Left lobe of liver (tissue), 2 donors: ENCODE measurements at regions not wholly inside any gene's neighbourhood (a gene's known extent, or its start where the extent isn't known, plus 50 kb on each side); places are given as distances from the start of the nearest gene placed in this dataset.
"Not testable (repeated sequence)": the region's sequence is repeated elsewhere in the genome, so short reads cannot be mapped to it uniquely, and the experiment has no call there.

Experiments used
- ATAC-seq: fragments of 200-7000 bp; cut with Tn5 transposase; one replicate; pipeline ENCODE4 v1.9.1; 2020; ENCODE audit warnings: mild to moderate bottlenecking, moderate library complexity
- DNase-seq: peaks from one replicate; pipeline ENCODE4 v3.0.0-alpha.2; 2020; ENCODE audit warnings: low spot score
- donor health status: DM: no; HTN: no; CAD: no; lungs with moderate emphysema.
- donor health status: DM: no; HTN: yes; CAD: no.

DNA sequence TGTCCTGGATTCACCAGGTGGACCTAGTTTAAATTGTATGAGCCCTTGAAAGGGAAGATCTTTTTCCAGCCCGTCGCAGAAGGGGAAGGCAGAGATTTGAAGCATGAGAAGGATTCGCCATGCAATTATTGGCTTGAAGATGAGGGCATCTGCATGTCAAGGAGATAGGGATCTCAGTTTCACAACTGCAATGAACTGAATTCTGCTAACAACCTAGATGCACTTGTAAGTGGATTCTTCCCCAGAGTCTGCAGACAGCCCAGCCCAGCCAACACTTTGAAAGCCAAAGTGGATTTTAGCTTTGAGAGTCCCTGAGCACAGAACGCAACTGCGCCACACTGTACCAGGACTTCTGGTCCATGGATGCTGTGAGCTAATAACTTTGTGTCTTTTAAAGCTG, 286.0 kb downstream of the TSN start:
- no peak for ATAC-seq
- DNase-seq, result no peak

GRCh38 chr2:122051659-122052058, 296.2 kb downstream of the TSN start:
- not testable (repeated sequence) for ATAC-seq, DNase-seq

DNA sequence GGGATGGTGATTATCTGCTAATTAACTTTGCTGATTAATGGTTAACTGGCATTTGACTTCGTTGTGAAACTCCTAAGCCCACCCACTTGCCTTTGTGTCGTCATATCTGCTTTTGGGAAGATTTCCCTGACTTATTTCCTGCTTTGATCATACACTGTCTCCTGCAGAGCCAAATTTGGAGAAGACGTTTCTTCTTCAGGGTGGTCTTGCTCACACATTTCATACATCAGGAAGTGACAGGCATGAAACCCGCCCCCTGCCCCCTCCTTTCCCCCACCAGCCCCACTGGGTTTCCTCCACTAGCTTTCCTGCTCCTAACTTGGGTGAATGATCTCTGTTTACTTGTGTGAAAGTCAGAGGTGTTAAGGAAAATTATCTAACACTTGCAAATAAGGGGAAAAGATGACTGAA, 300.1 kb downstream of the TSN start:
- ATAC-seq, result no peak

DNA sequence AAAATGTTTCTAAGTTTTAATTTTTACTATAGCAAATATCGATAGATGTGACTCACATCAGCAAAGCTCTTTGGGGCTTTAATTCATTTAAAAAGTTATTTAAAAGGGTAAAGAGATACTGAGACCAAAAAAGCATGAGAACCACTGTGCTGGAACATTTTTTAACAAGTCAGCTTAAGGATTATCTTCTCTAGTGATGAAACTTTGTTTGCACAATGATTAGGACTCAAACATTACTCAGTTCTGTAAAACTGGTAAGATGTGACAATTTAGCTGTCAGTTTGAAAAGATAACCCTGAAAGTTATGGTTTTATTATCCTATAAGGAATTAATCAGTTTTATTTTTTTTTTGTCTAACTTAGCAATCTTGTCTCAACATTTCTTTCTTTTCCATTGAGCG, 301.4 kb downstream of the TSN start:
- ATAC-seq (no peak), DNase-seq (no peak)

More for the DNA sequence above, 300.1 kb downstream of the TSN start:
- DNase-seq, result no peak

DNA sequence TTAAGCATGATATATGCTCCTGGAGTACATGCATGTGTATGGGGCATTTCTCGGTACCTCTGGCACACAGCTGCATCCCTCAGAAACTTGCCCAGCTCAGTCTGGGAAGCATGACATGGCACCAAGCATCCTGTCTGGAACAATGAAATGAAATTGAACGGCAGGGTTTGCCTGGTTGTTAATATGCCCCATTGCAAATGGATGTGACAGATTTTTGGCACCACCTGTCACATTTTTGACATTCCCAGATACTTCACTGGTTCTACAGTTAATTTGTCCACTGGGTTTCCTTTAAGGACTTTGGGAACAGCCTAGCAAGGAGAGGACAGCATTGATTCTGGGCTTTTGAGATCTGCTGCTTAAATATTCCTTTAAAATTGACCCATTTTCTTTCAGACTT, 305.8 kb downstream of the TSN start:
- ATAC-seq (no peak), DNase-seq (no peak)

GRCh38 chr2:122061831-122062230, 306.4 kb downstream of the TSN start:
- ATAC-seq (no peak), DNase-seq (no peak)

GRCh38 chr2:122062506-122062905, 307.1 kb downstream of the TSN start:
- ATAC-seq (no peak), DNase-seq (no peak)

- ATAC-seq (no peak), DNase-seq (no peak)
These were observed 308.3 kb downstream of the TSN start for GRCh38 chr2:122063716-122064115.

DNA sequence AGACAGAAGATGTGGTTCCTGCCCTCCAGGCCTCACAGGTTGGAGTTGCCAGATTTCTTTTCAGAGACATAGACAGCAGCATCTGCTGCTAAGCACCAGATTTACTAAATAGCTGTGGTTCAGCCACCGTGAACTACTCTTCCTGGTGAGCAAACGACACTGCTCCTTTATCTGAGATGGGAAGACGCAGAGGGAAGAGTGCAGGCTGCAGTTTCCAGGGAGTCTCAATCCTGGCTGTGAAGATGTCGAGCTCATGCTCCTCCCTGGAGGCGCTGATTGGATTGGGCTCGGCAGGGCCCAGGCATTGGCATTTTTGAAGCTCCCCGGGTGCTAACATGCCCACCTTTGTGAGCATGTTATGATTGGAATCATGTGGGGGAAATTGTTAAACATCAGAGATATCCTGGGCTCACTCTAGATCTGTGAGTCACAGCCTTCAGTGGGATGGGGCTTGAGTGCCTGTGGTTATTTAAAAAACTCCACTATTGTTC, 314.8 kb downstream of the TSN start:
- no peak for ATAC-seq

GRCh38 chr2:122072666-122073065, 317.2 kb downstream of the TSN start:
- no peak for ATAC-seq
- no peak for DNase-seq

More for the DNA sequence above, 314.8 kb downstream of the TSN start:
- no peak for DNase-seq

- no peak for ATAC-seq
These were observed 318.8 kb downstream of the TSN start for GRCh38 chr2:122074201-122074600.

DNA sequence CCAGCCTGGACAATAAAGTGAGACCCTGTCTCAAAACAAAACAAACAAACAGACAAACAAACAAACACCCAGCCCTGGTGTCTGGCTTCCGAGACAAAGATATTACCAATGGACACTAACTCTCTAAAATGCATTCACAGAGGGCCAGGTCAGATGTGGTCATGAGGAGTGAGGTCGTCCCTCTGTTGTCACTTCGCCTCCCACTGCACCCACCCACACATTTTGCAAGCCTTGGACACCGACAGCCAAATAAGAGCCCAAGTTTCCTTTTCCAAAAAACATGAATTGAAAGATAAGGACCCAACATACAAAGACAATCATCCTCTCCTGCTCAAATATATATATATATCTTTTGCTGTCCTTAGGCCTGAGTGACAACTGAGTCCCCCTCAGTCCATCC, 319.9 kb downstream of the TSN start:
- no peak for DNase-seq
- ATAC-seq, result no peak

More at GRCh38 chr2:122074201-122074600, 318.8 kb downstream of the TSN start:
- no peak for DNase-seq

GRCh38 chr2:122077114-122077513, 321.7 kb downstream of the TSN start:
- DNase-seq (no peak), ATAC-seq (no peak)

- no peak for DNase-seq
- ATAC-seq, result no peak
These were observed 322.3 kb downstream of the TSN start for GRCh38 chr2:122077771-122078170.

GRCh38 chr2:122078451-122078850, 323.0 kb downstream of the TSN start:
- DNase-seq, result no peak
- ATAC-seq, result no peak

DNA sequence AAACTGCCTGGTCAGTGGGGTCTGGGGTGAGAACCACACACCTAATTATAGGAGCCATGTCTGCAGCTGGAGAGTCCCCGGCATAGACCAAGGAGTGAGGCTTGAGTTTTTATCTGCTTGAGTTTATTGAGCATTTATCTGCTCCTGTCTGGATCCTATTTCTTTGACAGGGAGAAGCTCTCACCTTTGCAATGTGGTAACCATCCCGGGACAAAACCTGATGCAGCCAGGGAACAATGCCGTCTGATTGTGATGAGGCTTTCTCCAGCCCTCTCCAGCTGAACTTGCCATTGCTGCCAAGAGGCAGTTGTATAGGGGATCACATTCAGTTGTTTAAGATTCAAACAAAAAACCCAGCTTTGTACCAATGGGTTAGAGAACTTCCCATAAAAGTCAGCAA, 324.4 kb downstream of the TSN start:
- ATAC-seq (no peak), DNase-seq (no peak)

GRCh38 chr2:122080316-122080715, 324.9 kb downstream of the TSN start:
- no peak for ATAC-seq
- no peak for DNase-seq

DNA sequence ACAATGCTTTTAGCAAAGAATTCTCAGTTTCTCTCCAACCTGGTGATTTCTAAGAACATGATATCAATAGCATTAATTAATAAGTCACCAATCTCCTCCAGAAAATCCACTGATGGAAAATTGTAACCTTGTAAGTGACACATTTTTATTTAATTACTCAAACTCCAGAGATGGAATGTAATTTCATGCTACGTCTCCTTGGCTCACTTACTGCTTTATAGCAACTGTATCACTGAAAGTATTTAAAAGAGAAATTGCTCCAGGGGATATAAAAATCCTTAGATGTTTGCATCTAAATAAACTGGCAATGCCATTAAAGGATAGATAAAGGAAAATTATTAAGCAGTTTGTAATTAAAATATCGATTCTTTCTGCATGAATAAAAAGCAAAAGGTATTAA, 325.4 kb downstream of the TSN start:
- DNase-seq (no peak), ATAC-seq (no peak)

DNA sequence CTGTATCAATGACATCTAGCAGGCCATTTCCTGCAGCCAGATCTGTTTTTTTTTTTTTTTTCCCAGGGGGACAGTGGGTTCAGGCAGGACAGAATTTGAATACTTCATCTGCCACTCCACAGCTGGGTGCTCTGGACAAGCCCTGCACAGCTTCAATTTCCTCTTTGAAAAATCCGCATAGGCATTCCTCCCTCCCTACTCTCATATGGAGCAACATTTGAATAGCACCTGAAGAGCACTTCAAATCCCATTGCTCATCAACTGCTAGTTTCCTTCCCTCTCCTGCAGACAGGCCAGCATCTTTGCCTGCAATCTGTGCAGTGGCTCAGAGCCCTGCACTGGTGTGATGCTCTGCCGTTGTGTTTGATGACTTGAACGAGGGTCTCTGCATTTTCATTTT, 326.3 kb downstream of the TSN start:
- DNase-seq (no peak), ATAC-seq (no peak)

DNA sequence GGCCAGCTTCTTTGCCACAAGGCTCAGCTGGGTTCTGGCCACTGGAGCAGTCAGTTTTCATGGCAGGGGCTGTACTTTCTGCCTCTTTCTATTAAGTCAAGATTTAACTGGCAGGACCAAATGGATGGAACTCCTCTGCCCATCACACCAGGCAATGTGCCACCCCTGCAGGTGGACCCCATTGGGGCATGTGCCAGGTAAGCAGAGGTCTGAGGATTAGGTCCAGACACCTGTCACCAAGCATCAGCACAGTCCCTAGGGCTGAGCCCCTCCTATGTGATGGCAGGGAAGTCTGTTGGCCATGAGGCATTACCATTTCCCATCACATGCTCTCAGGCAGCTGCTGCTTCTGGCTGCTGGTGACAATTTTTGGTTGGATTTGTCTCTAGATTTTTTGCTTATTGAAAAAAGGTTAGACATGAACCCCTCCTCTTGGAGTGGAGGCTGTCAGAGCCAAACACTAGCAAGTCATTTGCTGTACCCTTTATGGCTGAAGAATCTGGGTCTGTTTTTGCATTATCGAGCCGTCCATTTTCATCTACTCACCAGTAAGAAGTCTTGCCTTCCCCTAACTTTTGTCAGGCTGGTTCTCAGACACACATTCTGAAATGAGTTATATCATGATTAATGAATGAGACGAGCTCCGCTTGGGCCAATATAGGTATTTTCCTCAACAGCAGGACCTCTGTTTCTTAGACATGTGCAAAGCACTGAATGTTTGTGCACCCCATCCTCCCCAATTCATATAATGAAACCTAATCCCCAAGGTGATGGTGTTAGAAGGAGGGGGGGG, 328.0 kb downstream of the TSN start:
- no peak for ATAC-seq

GRCh38 chr2:122085672-122086071, 330.2 kb downstream of the TSN start:
- not testable (repeated sequence) for ATAC-seq, DNase-seq

More for the DNA sequence above, 328.0 kb downstream of the TSN start:
- no peak for DNase-seq

DNA sequence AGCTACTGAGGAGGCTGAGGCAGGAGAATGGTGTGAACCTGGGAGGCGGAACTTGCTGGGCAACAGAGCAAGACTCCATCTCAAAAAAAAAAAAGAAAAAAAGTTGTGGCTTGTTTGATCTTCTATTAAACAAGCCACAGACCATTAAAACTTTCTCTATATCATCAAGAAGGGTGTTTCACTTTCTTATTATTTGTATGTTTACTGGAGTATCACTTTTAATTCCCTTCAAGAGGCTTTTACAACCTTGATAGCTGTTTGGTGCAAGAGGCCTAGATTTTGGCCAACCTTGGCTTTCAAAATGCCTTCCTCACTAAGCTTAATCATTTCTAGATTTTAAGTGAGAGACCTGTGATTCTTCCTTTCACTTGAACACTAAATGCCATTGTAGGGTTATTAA, 339.1 kb downstream of the TSN start:
- ATAC-seq (no peak), DNase-seq (no peak)

GRCh38 chr2:122096761-122097160, 341.3 kb downstream of the TSN start:
- no peak for DNase-seq
- ATAC-seq, result no peak
